GM21786 (cell line): ENCODE measurements at regions not wholly inside any gene's neighbourhood (a gene's known extent, or its start where the extent isn't known, plus 50 kb on each side); places are given as distances from the start of the nearest gene placed in this dataset.
"Not testable (repeated sequence)": the region's sequence is repeated elsewhere in the genome, so short reads cannot be mapped to it uniquely, and the experiment has no call there.

Source experiments
- ATAC-seq: cut with Tn5 transposase; IDR thresholded peaks from one replicate; pipeline ENCODE4 v1.9.1; 2021; ENCODE audit not compliant: unreplicated experiment

DNA sequence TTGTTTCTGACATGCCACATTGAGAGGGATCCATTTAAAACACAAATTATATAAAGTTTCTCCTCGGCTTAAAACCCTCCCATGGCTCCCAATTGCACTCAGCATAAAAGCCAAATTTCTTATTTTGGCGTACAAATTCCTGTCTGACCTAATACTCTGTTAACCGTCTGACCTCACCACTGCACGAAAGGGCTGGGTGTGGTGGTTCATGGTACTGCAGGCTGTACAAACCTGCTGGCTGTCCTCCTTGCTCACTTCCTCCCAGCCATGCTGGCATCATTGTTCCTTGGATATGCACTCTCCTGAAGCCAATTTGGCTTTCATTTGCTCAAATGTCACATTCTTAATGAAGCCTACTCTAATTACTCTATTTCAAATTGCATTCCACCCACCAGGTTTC lies 301.6 kb upstream of the C16orf82 start:
- ATAC-seq = no peak

GRCh38 chr16:26768385-26769010 lies 298.2 kb upstream of the C16orf82 start:
- ATAC-seq = no peak

DNA sequence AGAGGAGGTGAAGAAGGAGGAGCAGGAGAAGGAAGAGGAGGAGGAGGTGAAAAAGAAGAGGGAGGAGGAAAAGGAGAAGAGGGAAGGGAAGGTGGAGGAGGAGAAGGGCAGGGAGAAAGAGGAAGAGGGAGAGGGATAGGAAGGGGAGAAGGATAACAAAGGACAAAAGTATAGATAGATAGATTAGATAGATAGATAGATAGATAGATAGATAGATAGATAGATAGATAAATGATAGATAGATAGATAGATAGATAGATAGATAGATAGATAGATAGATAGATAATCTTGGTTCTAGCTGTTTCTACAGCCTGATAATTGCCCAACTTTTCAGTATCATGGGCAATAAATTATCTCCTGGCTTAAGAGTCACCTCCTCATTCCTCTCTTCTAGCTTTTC lies 296.2 kb upstream of the C16orf82 start:
- no peak for ATAC-seq

GRCh38 chr16:26772503-26772902 lies 294.2 kb upstream of the C16orf82 start:
- peak; percentile 65 for ATAC-seq

- no peak for ATAC-seq
Observed at GRCh38 chr16:26777821-26778220, 288.9 kb upstream of the C16orf82 start.

- ATAC-seq = no peak
Observed at GRCh38 chr16:26787924-26788323, 278.8 kb upstream of the C16orf82 start.

- no peak for ATAC-seq
Observed at GRCh38 chr16:26791169-26791568, 275.6 kb upstream of the C16orf82 start.

GRCh38 chr16:26795184-26795583 lies 271.5 kb upstream of the C16orf82 start:
- no peak for ATAC-seq

GRCh38 chr16:26801628-26802027 lies 265.1 kb upstream of the C16orf82 start:
- no peak for ATAC-seq

DNA sequence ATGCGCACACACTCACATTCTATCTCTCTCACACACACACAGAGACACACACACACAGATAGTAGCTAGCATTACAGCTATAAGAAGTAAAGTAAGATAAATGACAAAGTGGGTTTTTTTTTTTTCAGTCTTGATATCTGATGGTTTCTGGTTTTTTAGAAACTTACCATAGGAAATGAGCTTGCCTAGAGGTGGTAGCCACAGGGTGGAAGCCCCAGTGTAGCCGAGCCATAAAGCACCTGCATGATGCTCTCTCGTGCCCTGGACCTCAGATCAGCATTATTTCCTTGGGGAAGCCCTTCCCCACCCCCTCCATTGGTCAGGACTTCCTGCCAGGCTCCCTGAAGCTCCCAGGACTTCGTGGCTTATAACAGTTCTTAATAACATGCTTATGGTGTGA lies 264.3 kb upstream of the C16orf82 start:
- no peak for ATAC-seq

DNA sequence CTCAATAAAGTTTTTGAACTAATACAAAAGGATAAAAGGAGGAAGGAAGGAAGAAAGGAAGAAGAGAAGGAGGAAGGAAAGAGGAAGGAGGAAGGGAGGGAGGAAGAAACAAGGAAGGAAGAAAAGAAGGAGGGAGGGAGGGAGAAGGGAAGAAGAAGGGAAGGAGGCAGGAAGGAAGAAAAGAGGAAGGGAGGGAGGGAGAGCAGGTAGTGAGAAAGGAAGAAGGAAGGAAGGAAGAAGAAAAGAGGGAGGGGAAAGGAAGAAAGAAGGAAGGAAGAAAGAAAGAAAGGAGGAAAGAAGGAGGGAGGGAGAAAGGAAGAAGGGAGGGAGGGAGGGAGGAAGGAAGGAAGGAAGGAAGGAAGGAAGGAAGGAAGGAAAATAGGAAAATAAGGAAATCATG lies 263.8 kb upstream of the C16orf82 start:
- no peak for ATAC-seq

GRCh38 chr16:26806657-26807056 lies 260.1 kb upstream of the C16orf82 start:
- no peak for ATAC-seq

GRCh38 chr16:26809461-26809860 lies 257.3 kb upstream of the C16orf82 start:
- ATAC-seq = no peak

DNA sequence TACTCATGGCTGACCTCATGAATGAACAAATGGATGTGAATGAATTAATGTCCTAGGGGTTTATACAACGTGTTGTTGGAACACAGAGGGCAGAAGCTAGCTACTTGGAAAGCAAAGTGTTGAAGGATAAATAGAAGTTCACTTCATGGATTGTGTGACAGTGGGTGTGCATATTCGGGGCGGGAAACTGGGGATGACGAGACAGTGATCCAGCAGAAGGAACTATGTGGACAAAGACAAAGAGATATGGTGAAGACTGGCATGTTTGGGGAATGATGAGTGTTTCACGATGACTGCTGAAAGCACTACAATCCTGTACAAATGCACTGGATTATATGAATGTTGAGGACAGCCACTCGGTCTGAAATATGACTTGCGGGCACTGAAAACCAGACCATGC lies 250.5 kb upstream of the C16orf82 start:
- no peak for ATAC-seq

GRCh38 chr16:26816885-26817571 lies 249.7 kb upstream of the C16orf82 start:
- no peak for ATAC-seq

GRCh38 chr16:26818393-26818792 lies 248.3 kb upstream of the C16orf82 start:
- ATAC-seq = no peak

DNA sequence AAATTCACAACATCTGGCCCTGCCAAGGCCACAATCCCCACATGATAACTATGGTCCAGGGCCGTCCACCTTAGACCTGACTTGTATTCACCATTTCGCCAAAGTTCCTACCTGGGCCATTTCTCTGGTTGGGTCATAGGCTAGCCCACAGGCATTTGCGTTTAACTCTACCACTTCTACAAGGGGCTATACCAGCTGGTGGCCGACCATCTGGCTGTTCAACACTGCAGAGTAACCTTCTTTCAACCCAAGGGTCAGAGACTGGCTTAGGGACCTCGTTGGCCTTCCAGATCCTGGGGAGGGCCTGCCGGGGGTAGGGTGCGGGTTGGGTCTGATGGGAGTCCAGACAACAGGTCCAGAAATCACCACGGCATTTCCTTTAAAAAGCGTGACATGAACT lies 242.3 kb upstream of the C16orf82 start:
- ATAC-seq = no peak

DNA sequence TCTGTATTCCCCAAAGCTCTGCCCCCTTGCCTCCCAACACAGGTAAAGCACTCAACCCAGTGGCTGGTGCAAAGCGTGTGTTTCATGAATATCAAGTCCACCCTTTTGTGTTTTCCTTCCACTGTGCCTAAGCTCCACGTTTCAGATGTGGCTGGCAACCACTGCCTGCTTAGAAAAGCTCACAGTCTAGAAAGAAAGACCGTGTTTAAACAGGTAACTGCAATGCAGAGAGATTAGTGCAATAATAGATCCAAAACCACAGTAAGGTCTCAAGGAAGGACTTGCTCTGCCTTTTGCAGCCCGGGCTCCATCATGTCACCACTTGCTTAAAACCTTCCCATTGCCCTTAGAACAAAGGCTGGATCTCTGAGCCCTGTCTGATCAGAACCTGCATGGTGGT lies 240.2 kb upstream of the C16orf82 start:
- no peak for ATAC-seq

- ATAC-seq = no peak
Observed at GRCh38 chr16:26827386-26827785, 239.3 kb upstream of the C16orf82 start.

DNA sequence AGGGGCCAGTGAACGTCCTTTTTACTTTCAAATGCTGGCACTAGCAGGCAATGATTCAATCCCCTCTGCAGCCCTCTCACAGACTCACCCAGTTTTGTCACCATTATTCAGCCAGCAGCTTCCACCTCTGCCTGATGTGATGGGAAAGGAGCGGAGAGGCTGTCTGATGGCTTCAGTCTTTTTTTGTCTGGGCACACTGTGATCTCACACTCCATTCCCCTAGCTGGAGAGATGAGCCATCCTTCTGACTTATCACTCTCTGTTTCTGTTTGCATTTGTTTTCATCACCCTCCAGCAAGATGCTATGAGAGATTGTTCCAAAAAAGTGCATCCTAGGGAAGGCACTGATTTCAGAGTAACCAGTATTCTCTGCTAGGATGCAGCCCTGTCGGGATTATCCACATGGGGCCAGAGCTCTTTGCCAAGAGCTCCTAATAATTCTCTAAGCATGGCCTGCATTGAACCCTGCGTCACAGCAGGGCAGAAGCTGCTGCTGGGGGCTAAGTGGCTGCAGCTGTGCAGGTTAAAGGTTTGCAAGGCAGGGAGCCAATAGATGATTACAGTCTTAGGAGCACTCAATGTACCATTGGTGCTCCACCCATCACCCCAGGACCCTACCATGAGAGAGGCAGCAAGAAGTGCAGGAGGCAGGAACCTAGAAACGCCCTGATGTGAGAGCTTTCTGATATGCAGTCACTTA lies 236.1 kb upstream of the C16orf82 start:
- ATAC-seq = no peak

DNA sequence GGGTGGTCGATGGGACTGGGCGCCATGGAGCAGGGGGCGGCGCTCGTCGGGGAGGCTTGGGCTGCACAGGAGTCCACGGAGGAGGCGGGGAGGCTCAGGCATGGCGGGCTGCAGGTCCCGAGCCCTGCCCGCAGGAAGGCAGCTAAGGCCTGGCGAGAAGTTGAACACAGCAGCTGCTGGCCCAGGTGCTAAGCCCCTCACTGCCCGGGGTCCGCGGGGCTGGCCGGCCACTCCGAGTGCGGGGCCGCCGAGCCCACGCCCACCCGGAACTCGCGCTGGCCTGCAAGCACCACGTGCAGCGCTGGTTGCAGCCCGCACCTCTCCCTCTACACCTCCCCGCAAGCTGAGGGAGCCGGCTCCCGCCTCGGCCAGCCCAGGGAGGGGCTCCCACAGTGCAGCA lies 230.6 kb upstream of the C16orf82 start:
- ATAC-seq = not testable (repeated sequence)

- ATAC-seq = no peak
Observed at GRCh38 chr16:26838931-26839330, 227.8 kb upstream of the C16orf82 start.
